A549 (cell line): ENCODE measurements at regions not wholly inside any gene's neighbourhood (a gene's known extent, or its start where the extent isn't known, plus 50 kb on each side); places are given as distances from the start of the nearest gene placed in this dataset.
A peak's percentile ranks its signal among the peaks of the same experiment; 100 is the strongest.

Experiments used
- ATAC-seq, 2 experiments: fragments of 200-7000 bp in 1 of 2; fragments of >200 bp in 1 of 2; cut with Nextera tagmentation in 1 of 2; cut with Tn5 transposase in 1 of 2; 3 replicates each; pipeline versions ENCODE4 v1.8.0 to v1.9.1; 2018 to 2020; ENCODE audit warnings: mild to moderate bottlenecking in 1 of 2, moderate library complexity in 1 of 2
- CTCF ChIA-PET: fragments of 300-600 bp; sonication (Branson Sonifier 250); formaldehyde crosslinking; extraction: SDS; loops from one replicate; lab custom pipeline; 2021; ENCODE audit warnings: antibody characterized with exemption, inconsistent platforms; lab: Yijun Ruan, JAX
- POLR2A ChIA-PET: fragments of 350-600 bp; formaldehyde crosslinking; extraction: SDS; loops from one replicate; lab custom pipeline; 2021; ENCODE audit warnings: antibody characterized with exemption, inconsistent platforms; lab: Yijun Ruan, JAX
- DNase-seq, 2 experiments: peaks; one replicate each; pipeline versions ENCODE4 v3.0.0 to v3.0.0-alpha.2; 2011 to 2016; ENCODE audit warnings: low read depth in 1 of 2, low spot score in 1 of 2
- FAIRE-seq: peaks from 2 replicates; lab custom pipeline; 2011; peaks lifted over from hg19 to GRCh38; lab: Jason Lieb, UNC
- H3K27ac ChIP-seq, 2 experiments: fragments of >200 bp; sonication (Bioruptor Twin); formaldehyde crosslinking; 3 replicates each; pipeline ENCODE4 v1.5.1; 2016 to 2017
- H3K4me1 ChIP-seq: fragments of >200 bp; sonication (Bioruptor Twin); formaldehyde crosslinking; 3 replicates; pipeline ENCODE4 v1.6.1; 2016
- H3K4me2 ChIP-seq: fragments of >200 bp; sonication (Bioruptor Twin); formaldehyde crosslinking; 3 replicates; pipeline ENCODE4 v1.6.1; 2016
- H3K4me3 ChIP-seq: fragments of >200 bp; sonication (Bioruptor Twin); formaldehyde crosslinking; 3 replicates; pipeline ENCODE4 v1.5.1; 2016
- H3K9me3 ChIP-seq: fragments of >200 bp; sonication (Bioruptor Twin); formaldehyde crosslinking; 3 replicates; pipeline ENCODE4 v1.6.1; 2016
- CBX2 ChIP-seq: fragments of 200-600 bp; sonication (generic); IDR thresholded peaks from 2 replicates; pipeline ENCODE4 v1.6.1; 2016; ENCODE audit warnings: low read depth, mild to moderate bottlenecking, borderline replicate concordance
- CEBPB ChIP-seq, 2 experiments: fragments of >200 bp in 1 of 2; sonication (Bioruptor Twin) in 1 of 2; formaldehyde crosslinking in 1 of 2; IDR thresholded peaks; 2 replicates each; pipeline ENCODE4 v1.6.1; 2012 to 2016
- CHD4 ChIP-seq: fragments of 200-600 bp; sonication (generic); IDR thresholded peaks from 2 replicates; pipeline ENCODE4 v1.6.1; 2016; ENCODE audit warnings: antibody characterized with exemption, mild to moderate bottlenecking, borderline replicate concordance
- E2F6 ChIP-seq: IDR thresholded peaks from 2 replicates; pipeline ENCODE4 v1.6.1; 2012; ENCODE audit warnings: low read depth, borderline replicate concordance
- EHF ChIP-seq: fragments of 250-450 bp; sonication (Bioruptor Pico); IDR thresholded peaks from 2 replicates; pipeline ENCODE4 v1.5.0; 2020; ENCODE audit warnings: mild to moderate bottlenecking
- EHMT2 ChIP-seq: fragments of 200-600 bp; sonication (generic); IDR thresholded peaks from 2 replicates; pipeline ENCODE4 v1.6.1; 2016; ENCODE audit warnings: antibody characterized with exemption, low read depth, mild to moderate bottlenecking, moderate library complexity
- ELK1 ChIP-seq: fragments of 150-350 bp; IDR thresholded peaks from 2 replicates; pipeline ENCODE4 v1.6.1; 2014; ENCODE audit warnings: low read depth, mild to moderate bottlenecking, low read length
- EP300 ChIP-seq, 2 experiments: fragments of >200 bp; sonication (Bioruptor Twin); formaldehyde crosslinking; IDR thresholded peaks; 2 replicates in 1 of 2; 3 replicates in 1 of 2; pipeline ENCODE4 v1.6.1; 2016 to 2017
- ESRRA ChIP-seq: fragments of 150-350 bp; IDR thresholded peaks from 2 replicates; pipeline ENCODE4 v1.6.1; 2014; ENCODE audit warnings: mild to moderate bottlenecking, low read length, borderline replicate concordance
- FOSL2 ChIP-seq, 2 experiments: fragments of 450-650 bp in 1 of 2; fragments of >200 bp in 1 of 2; sonication (Bioruptor Twin) in 1 of 2; formaldehyde crosslinking; IDR thresholded peaks; 2 replicates each; pipeline versions ENCODE4 v1.5.0 to v1.6.1; 2016 to 2020; ENCODE audit warnings: mild to moderate bottlenecking in 1 of 2, moderate library complexity in 1 of 2
- FOXS1 ChIP-seq: fragments of 250-450 bp; sonication (Bioruptor Pico); IDR thresholded peaks from 2 replicates; pipeline ENCODE4 v1.5.0; 2020; ENCODE audit warnings: mild to moderate bottlenecking, moderate library complexity
- HES2 ChIP-seq: fragments of >200 bp; sonication (Bioruptor Twin); formaldehyde crosslinking; IDR thresholded peaks from 2 replicates; pipeline ENCODE4 v1.6.1; 2016
- HEYL ChIP-seq: fragments of 250-450 bp; sonication (Bioruptor Pico); IDR thresholded peaks from 2 replicates; pipeline ENCODE4 v1.8.0; 2021; ENCODE audit warnings: mild to moderate bottlenecking, moderate library complexity
- HMGXB4 ChIP-seq: fragments of 250-450 bp; sonication (Bioruptor Pico); IDR thresholded peaks from 2 replicates; pipeline ENCODE4 v1.5.0; 2021; ENCODE audit warnings: mild to moderate bottlenecking, moderate library complexity, borderline replicate concordance
- HOXA7 ChIP-seq: fragments of 250-450 bp; sonication (Bioruptor Pico); IDR thresholded peaks from 2 replicates; pipeline ENCODE4 v1.5.0; 2020; ENCODE audit warnings: mild to moderate bottlenecking, moderate library complexity
- HOXB13 ChIP-seq: fragments of 250-450 bp; sonication (Bioruptor Pico); IDR thresholded peaks from 2 replicates; pipeline ENCODE4 v1.5.0; 2020; ENCODE audit warnings: low read depth, mild to moderate bottlenecking, moderate library complexity
- JUN ChIP-seq, 2 experiments: fragments of >200 bp; sonication (Bioruptor Twin); formaldehyde crosslinking; IDR thresholded peaks; 2 replicates in 1 of 2; 3 replicates in 1 of 2; pipeline ENCODE4 v1.6.1; 2016 to 2017
- JUNB ChIP-seq: fragments of >200 bp; sonication (Bioruptor Twin); formaldehyde crosslinking; IDR thresholded peaks from 2 replicates; pipeline ENCODE4 v1.6.1; 2016
- KDM1A ChIP-seq: fragments of 200-600 bp; sonication (generic); IDR thresholded peaks from 2 replicates; pipeline ENCODE4 v1.6.1; 2016; ENCODE audit warnings: low read depth, mild to moderate bottlenecking
- MAFK ChIP-seq: fragments of 450-650 bp; IDR thresholded peaks from 2 replicates; pipeline ENCODE4 v1.6.1; 2014; ENCODE audit not compliant: partially characterized antibody
- MAX ChIP-seq: IDR thresholded peaks from 2 replicates; pipeline ENCODE4 v1.6.1; 2012
- PHF8 ChIP-seq: fragments of 200-600 bp; sonication (generic); IDR thresholded peaks from 2 replicates; pipeline ENCODE4 v1.6.1; 2016; ENCODE audit warnings: low read depth, mild to moderate bottlenecking, antibody characterized with exemption, moderate library complexity, borderline replicate concordance
- RCOR1 ChIP-seq: fragments of 150-350 bp; IDR thresholded peaks from 2 replicates; pipeline ENCODE4 v1.6.1; 2014; ENCODE audit warnings: antibody characterized with exemption, low read length, low read depth
- REST ChIP-seq: fragments of 200-600 bp; sonication (generic); IDR thresholded peaks from 2 replicates; pipeline ENCODE4 v1.6.1; 2016; ENCODE audit warnings: antibody characterized with exemption, mild to moderate bottlenecking, moderate library complexity
- SMC3 ChIP-seq: fragments of >200 bp; sonication (Bioruptor Twin); formaldehyde crosslinking; IDR thresholded peaks from 3 replicates; pipeline ENCODE4 v1.6.1; 2018; ENCODE audit warnings: inconsistent platforms
- TFCP2L1 ChIP-seq: fragments of 250-450 bp; sonication (Bioruptor Pico); IDR thresholded peaks from 2 replicates; pipeline ENCODE4 v1.5.0; 2021; ENCODE audit warnings: mild to moderate bottlenecking
- USF2 ChIP-seq: fragments of 450-650 bp; IDR thresholded peaks from 2 replicates; pipeline ENCODE4 v1.6.1; 2014; ENCODE audit warnings: antibody characterized with exemption
- ZFP36 ChIP-seq: fragments of 450-650 bp; IDR thresholded peaks from 2 replicates; pipeline ENCODE4 v1.6.1; 2014; ENCODE audit warnings: borderline replicate concordance; ENCODE audit not compliant: partially characterized antibody
- ZSCAN20 ChIP-seq: fragments of 250-450 bp; sonication (Bioruptor Pico); IDR thresholded peaks from 2 replicates; pipeline ENCODE4 v1.8.0; 2022; ENCODE audit warnings: mild to moderate bottlenecking, moderate library complexity
- WGBS: methylation state at CpG from one replicate; pipeline ENCODE4 v1.1.6; 2017; ENCODE audit errors: missing lambda C conversion rate; 5-methylcytosine and 5-hydroxymethylcytosine counted together

GRCh38 chr1:172930142-172930541, 120.6 kb downstream of the TNFSF18 start:
- ATAC-seq (no peak), FAIRE-seq (no peak), DNase-seq (no peak)
- Histone ChIP-seq H3K9me3 (peaks cover 3% of the 10 kb centered on the region; the same call in 1 of the 3 replicates), H3K4me2 (no peak overlapping the region), H3K27ac (peak overlapping the region; percentile 12 to 16; a peak in 4 of 6 replicates), H3K4me3 (no peak overlapping the region), H3K4me1 (peaks cover 33% of the 10 kb centered on the region)
- POLR2A ChIA-PET: no interaction called here
- 39% methylated on average over 2 of the region's 2 CpGs for WGBS
- CTCF ChIA-PET: interaction anchor here (1.1 to 2.1 kb wide), 2 partner anchors 11 to 272 kb away, joined by 4 to 6 read pairs; no protein-coding TSS in a partner anchor
- TF ChIP-seq SMC3 (no peak), TFCP2L1 (CRISPR knock-in tag) (no peak), HES2 (no peak), PHF8 (no peak), E2F6 (no peak), EHMT2 (no peak), CHD4 (no peak), USF2 (no peak), JUN (IDR thresholded peaks at IDR 0.05) (no peak), ZFP36 (no peak), HOXB13 (CRISPR knock-in tag) (no peak), FOSL2 (IDR thresholded peaks at IDR 0.05) (no peak), FOSL2 (CRISPR knock-in tag; IDR thresholded peaks at IDR 0.05) (no peak), ZSCAN20 (no peak), CEBPB (IDR thresholded peaks at IDR 0.05) (no peak), EHF (no peak), RCOR1 (no peak), CBX2 (no peak), ESRRA (no peak), MAX (no peak)

- Histone ChIP-seq H3K4me3 (no peak overlapping the region), H3K4me1 (peaks cover 33% of the 10 kb centered on the region), H3K27ac (peak overlapping the region; percentile 56 to 84; a peak in 2 of 6 replicates), H3K4me2 (no peak overlapping the region), H3K9me3 (peaks cover 6% of the 10 kb centered on the region; the same call in 1 of the 3 replicates)
- no peak for DNase-seq
- ATAC-seq: no peak
- POLR2A ChIA-PET: no interaction called here
- no peak for FAIRE-seq
- 81% methylated on average over 1 of the region's 1 CpG for WGBS
- CTCF ChIA-PET: interaction anchor here (0.6 to 2.1 kb wide), 3 partner anchors 12 to 271 kb away, joined by 3 to 6 read pairs (median 3); no protein-coding TSS in a partner anchor
- TF ChIP-seq USF2: no peak
- TF ChIP-seq JUN (IDR thresholded peaks at IDR 0.05): no peak
- no peak for TF ChIP-seq KDM1A
- no peak for TF ChIP-seq ELK1
- no peak for TF ChIP-seq REST
- TF ChIP-seq HEYL: no peak
- TF ChIP-seq EP300 (IDR thresholded peaks at IDR 0.05): no peak
- no peak for TF ChIP-seq FOXS1 (CRISPR knock-in tag)
- no peak for TF ChIP-seq JUNB
- TF ChIP-seq MAFK: no peak
- no peak for TF ChIP-seq HMGXB4 (CRISPR knock-in tag)
- TF ChIP-seq TFCP2L1 (CRISPR knock-in tag): no peak
- no peak for TF ChIP-seq HOXA7 (CRISPR knock-in tag)
Measured at GRCh38 chr1:172931340-172931739, 119.4 kb downstream of the TNFSF18 start.
